ENCODE measurements at regions not wholly inside any gene's neighbourhood (a gene's known extent, or its start where the extent isn't known, plus 50 kb on each side); places are given as distances from the start of the nearest gene placed in this dataset.
"Not testable (repeated sequence)": the region's sequence is repeated elsewhere in the genome, so short reads cannot be mapped to it uniquely, and the experiment has no call there.

DNA sequence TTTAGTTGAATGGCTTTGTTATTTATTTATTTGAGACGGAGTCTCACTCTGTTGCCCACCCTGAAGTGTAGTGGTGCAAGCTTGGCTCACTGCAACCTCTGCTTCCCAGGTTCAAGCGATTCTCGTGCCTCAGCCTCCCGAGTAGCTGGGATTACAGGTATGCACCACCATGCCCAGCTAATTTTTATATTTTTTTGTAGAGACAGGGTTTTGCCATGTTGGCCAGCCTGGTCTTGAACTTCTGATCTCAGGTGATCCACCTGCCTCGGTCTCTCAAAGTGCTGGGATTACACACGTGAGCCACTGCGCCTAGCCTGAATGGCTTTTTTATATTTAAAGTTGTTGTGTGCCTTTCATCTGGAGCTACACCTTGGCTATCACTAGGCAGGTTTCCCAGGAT, 250.0 kb downstream of the GOLGA6L6 start:
- DNase-seq (ENCODE audit: low spot score); H3K4me1 Mint-ChIP-seq; H3K27ac Mint-ChIP-seq; CTCF ChIA-PET; ATAC-seq; POLR2A ChIA-PET; H3K4me3 Mint-ChIP-seq; H3K27me3 Mint-ChIP-seq (ENCODE audit: low read depth): not testable (repeated sequence)
- Mint-ChIP-seq H3K9me3 (peaks cover 12% of the 10 kb centered on the region), H3K36me3 (peaks cover 13% of the 10 kb centered on the region)

DNA sequence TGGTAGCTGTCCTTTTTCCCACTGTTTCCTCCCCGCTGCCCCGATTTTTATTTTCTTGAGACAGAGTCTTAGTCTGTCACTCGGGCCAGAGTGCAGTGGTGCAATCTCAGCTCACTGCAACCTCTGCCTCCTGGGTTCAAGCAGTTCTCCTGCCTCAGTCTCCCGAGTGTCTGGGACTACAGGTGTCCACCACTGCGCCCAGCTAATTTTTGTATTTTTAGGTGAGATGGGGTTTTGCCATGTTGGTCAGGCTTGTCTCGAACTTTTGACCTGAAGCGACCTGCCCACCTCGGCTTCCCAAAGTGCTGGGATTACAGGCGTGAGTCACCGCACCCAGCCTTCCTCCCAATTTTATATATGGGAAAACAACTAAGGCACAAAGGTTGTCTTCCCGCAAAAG, 251.0 kb downstream of the GOLGA6L6 start:
- H3K4me1 Mint-ChIP-seq; DNase-seq (ENCODE audit: low spot score); CTCF ChIA-PET; H3K9me3 Mint-ChIP-seq; POLR2A ChIA-PET; ATAC-seq; H3K27ac Mint-ChIP-seq; H3K27me3 Mint-ChIP-seq (ENCODE audit: low read depth); H3K36me3 Mint-ChIP-seq; H3K4me3 Mint-ChIP-seq: not testable (repeated sequence)

DNA sequence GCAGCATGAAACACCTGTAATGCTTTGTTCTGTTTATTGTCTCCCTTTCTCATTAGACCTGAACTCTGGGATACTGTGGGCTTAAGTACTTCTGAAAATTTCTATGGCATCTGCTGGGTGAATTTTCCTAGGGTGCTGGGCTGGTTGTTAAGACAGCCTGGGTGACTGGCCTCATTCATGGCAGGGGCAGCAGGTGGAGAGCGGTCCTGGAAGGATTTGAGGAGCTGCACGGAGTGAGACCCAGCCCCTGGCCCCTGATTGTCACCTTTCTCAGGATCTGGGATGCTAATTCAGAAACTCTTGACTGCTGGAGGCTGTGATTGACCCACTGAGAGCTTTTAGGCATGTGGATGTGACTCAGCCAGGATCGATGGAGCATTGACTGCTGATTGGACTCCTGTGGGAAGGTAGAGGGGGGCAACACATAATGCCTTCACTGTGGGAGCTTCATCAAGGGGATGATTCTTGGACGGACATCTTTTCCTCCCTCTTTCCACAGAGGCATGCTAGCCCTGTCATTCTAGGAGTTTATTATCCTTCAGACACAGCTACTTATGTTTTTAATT, 252.0 kb downstream of the GOLGA6L6 start:
- DNase-seq (ENCODE audit: low spot score); CTCF ChIA-PET; H3K4me1 Mint-ChIP-seq; H3K9me3 Mint-ChIP-seq; H3K4me3 Mint-ChIP-seq; H3K27me3 Mint-ChIP-seq (ENCODE audit: low read depth); H3K36me3 Mint-ChIP-seq; ATAC-seq; H3K27ac Mint-ChIP-seq; POLR2A ChIA-PET: not testable (repeated sequence)

DNA sequence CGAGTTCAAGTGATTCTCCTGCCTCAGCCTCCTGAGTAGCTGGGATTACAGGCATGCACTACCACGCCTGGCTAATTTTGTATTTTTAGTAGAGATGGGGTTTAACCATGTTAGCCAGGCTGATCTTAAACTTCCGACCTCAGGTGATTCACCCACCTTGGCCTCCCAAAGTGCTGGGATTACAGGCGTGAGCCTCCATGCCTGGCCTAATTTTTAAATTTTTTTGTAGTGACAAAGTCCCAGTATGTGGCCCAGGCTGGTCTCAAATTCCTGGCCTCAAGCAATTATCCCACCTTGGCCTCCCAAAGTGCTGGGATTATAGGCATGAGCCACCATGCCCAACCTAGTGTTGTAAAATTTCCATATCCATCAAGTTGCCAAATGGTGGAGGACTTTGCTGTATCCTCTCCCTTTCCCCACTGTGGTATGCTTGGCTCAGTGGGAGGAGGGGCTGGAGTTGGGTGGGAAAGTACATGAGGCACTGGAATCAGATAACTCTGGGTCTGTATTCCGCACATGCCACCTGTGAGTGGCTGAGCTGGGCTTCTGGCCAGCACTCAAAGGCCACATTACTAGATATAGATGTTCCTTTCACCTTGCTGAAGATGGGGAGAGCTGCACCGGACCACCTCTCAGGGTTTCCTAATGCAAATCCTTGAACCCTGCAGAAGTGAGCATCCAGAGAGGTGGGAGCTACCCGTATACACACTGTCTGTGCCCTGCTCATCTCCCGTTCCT, 252.6 kb downstream of the GOLGA6L6 start:
- CTCF ChIA-PET; H3K4me1 Mint-ChIP-seq; H3K9me3 Mint-ChIP-seq; POLR2A ChIA-PET; H3K4me3 Mint-ChIP-seq; DNase-seq (ENCODE audit: low spot score); H3K27ac Mint-ChIP-seq; H3K27me3 Mint-ChIP-seq (ENCODE audit: low read depth); H3K36me3 Mint-ChIP-seq; ATAC-seq: not testable (repeated sequence)

DNA sequence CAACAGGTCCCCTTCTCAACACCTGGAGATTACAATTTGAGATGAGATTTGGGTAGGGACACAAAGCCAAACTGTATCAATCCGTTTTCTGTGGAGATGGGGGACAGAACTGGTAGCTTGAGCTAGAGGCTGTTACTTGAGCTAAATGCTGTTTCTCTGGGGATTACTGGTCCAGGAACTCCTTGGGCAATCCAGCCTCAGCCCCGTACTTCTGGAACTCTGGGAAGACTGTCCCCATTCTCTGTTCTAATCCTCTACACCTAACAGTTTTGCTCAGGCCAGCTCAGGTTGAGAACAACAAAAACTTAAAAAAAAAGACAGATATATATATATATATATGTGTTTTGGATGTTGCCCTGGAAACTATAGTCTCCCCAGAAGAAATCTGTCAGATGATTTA, 255.0 kb downstream of the GOLGA6L6 start:
- not testable (repeated sequence) for H3K9me3 Mint-ChIP-seq

DNA sequence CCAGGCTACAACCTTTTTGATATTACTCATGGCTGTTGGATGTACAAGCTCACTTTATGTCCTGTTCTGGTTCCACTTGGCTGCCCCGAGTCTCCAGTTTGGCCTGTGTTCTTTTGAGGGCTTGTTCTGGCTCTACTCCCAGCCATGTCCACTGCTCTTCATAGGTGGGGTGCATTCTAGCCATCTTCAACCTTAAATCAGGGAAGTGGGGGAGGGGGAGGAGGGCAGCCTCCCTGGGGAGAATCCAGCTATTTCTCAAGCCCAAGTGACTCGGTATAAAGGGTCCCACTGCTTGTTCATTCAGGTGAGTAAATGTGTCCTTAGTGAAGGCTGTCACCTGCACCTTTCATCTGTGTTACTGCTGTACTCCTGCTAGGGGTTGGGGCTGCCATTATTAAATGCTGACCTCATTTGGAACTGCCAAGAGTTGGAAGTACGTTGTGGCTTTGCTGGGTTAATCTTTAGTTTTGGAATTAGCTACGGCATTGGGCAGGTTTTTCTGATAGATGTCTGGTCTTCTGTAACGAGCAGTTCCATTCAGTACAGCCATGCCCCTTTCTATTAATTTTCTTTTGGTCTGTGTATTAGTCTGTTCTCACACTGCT, 255.8 kb downstream of the GOLGA6L6 start:
- CTCF ChIA-PET; H3K36me3 Mint-ChIP-seq; DNase-seq (ENCODE audit: low spot score); H3K27ac Mint-ChIP-seq; H3K9me3 Mint-ChIP-seq; H3K4me1 Mint-ChIP-seq; H3K27me3 Mint-ChIP-seq (ENCODE audit: low read depth); H3K4me3 Mint-ChIP-seq; ATAC-seq: not testable (repeated sequence)
- POLR2A ChIA-PET: interaction anchor here (0.6 kb wide), 1 partner anchor 61 kb away, joined by 4 read pairs; no protein-coding TSS in a partner anchor

More for the DNA sequence above, 255.0 kb downstream of the GOLGA6L6 start:
- DNase-seq (ENCODE audit: low spot score); POLR2A ChIA-PET; H3K4me3 Mint-ChIP-seq; H3K27me3 Mint-ChIP-seq (ENCODE audit: low read depth); ATAC-seq; H3K4me1 Mint-ChIP-seq; H3K36me3 Mint-ChIP-seq; CTCF ChIA-PET; H3K27ac Mint-ChIP-seq: not testable (repeated sequence)

- CTCF ChIA-PET; H3K4me1 Mint-ChIP-seq; H3K9me3 Mint-ChIP-seq; H3K36me3 Mint-ChIP-seq; H3K27ac Mint-ChIP-seq; ATAC-seq; DNase-seq (ENCODE audit: low spot score); H3K4me3 Mint-ChIP-seq; H3K27me3 Mint-ChIP-seq (ENCODE audit: low read depth): not testable (repeated sequence)
- POLR2A ChIA-PET: interaction anchor here (0.6 kb wide), 1 partner anchor 62 kb away, joined by 4 read pairs; no protein-coding TSS in a partner anchor
Measured at GRCh38 chr15:20284891-20285535, 256.6 kb downstream of the GOLGA6L6 start.

- H3K9me3 Mint-ChIP-seq; H3K27me3 Mint-ChIP-seq (ENCODE audit: low read depth): not testable (repeated sequence)
Measured at GRCh38 chr15:20283651-20284050, 257.9 kb downstream of the GOLGA6L6 start.

GRCh38 chr15:20282491-20282943, 259.1 kb downstream of the GOLGA6L6 start:
- DNase-seq (ENCODE audit: low spot score); H3K4me1 Mint-ChIP-seq; CTCF ChIA-PET; H3K36me3 Mint-ChIP-seq; H3K4me3 Mint-ChIP-seq; ATAC-seq; H3K9me3 Mint-ChIP-seq; H3K27me3 Mint-ChIP-seq (ENCODE audit: low read depth); H3K27ac Mint-ChIP-seq; POLR2A ChIA-PET: not testable (repeated sequence)

More at GRCh38 chr15:20283651-20284050, 257.9 kb downstream of the GOLGA6L6 start:
- H3K4me1 Mint-ChIP-seq; DNase-seq (ENCODE audit: low spot score); H3K27ac Mint-ChIP-seq; CTCF ChIA-PET; H3K4me3 Mint-ChIP-seq; POLR2A ChIA-PET; ATAC-seq; H3K36me3 Mint-ChIP-seq: not testable (repeated sequence)

DNA sequence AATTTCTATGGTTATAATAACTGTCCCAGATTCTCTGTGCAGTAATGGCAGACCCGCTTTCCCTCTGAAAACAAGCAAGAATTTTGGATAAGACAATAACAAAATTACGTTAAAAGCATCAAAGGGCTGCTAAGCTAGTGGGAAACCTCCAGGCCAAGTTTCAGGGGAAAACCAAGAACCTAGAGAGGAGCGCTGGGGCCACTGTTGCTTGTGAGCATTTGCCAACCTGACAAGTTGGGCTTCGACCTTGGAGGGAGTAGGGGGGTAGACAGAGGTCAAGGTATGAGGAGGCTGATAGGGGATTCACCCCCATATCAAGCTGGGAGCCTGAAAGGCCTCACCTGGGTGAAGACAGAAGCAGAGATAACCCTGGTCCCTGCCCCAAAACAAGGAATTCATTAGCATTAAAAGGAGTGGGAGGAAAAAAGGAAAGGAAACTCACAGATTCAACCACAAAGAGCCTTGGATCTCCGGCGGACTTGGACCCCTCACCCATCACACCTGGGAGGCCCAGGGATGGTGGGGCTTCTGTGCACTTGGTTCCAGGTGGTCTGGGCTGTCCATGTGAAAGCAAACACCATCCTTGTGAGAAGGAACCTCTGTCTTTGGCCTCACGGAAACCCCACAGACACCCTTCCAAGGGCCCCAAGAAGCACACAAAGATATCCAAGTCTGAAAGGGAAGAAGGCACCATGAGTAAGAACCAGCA, 259.9 kb downstream of the GOLGA6L6 start:
- H3K27me3 Mint-ChIP-seq (ENCODE audit: low read depth); H3K4me3 Mint-ChIP-seq; H3K4me1 Mint-ChIP-seq; POLR2A ChIA-PET; H3K36me3 Mint-ChIP-seq; H3K9me3 Mint-ChIP-seq; DNase-seq (ENCODE audit: low spot score); H3K27ac Mint-ChIP-seq; ATAC-seq; CTCF ChIA-PET: not testable (repeated sequence)
